GM19438 (cell line): ENCODE measurements at regions not wholly inside any gene's neighbourhood (a gene's known extent, or its start where the extent isn't known, plus 50 kb on each side); places are given as distances from the start of the nearest gene placed in this dataset.

Experiments used
- ATAC-seq: cut with Tn5 transposase; IDR thresholded peaks from one replicate; pipeline ENCODE4 v1.9.1; 2021; ENCODE audit warnings: low read depth; ENCODE audit not compliant: unreplicated experiment

DNA sequence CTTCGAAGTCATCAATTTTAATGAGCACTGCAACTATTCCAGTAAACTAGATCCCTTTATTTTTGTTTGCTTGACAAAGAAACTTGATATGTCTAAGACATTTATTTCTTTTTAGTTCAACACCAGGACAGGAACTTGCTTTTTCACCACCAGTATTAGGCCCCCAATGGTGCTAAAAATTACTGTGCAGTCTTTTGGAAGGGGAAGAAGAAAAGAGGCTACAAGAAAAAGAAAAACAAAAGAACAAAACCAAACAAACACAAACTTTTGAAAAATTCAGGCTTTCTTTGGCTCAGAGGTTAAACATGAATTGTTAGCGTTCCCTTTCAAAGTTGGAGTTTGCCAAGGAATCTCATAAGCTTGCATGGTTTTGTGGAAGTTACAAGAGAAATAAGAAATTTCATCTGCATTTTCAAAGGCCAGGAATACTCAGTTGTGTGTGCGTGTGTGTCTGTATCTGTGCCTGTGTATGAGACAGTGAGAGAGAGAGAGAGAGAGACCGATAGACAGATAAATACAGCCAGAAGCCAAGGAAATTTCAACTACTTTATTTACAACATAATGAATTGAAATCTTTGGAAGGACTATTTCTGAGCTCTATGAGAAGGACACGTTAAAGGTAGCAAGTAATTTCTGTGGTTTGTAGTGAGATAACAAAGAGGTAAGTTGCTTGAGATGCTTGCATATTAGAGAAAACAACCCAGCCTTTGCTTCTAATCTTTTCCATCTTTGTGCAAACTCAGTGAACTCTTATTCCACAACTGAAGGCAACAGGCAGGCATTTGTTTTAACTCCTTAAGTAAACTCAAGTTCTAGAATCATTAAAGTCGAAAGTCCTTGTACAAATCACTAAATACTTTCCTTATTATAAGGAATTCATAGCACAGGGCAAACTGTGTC is 171.0 kb upstream of the CITED2 start:
- no peak for ATAC-seq

GRCh38 chr6:139544701-139545057 is 170.2 kb upstream of the CITED2 start:
- ATAC-seq, result no peak

DNA sequence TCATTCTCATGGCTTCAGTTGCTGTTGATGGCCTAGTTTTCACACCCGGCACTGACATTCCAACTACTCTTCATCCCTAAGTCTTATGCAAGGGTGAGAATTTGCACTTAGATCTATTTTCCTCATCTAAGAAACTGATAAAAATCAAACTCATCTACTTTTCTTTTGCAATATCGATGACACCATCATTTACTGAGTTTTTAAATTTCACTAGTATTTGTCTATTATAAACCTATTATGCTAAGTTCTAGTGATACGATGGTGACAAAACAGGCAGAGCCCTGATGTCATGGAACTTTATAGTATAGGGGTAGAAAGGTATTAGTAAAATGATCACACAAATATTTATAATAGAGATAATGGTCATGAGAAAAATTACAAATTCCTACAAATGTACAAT is 167.9 kb upstream of the CITED2 start:
- ATAC-seq, result no peak

DNA sequence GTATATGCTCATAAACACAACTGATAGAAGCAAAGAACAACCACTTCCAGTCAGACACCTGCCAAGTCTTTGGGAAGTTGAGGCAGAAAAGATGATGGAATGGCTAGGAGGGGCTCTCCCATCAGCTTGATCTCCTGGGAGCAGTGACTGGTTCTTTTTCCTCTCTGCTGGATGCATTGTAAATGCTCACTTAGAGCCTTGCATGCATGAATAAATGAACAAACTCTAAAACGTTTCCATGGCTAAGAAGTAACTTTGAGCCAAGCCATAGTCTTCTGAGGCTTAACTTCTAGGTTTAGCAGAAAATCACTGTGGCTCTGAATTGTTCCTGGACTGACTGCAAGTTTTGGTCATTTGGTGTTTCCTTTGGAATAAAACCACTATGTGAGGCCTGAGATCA is 166.4 kb upstream of the CITED2 start:
- ATAC-seq, result no peak

- ATAC-seq, result peak; percentile 59
Measured at GRCh38 chr6:139540276-139540675, 165.8 kb upstream of the CITED2 start.

DNA sequence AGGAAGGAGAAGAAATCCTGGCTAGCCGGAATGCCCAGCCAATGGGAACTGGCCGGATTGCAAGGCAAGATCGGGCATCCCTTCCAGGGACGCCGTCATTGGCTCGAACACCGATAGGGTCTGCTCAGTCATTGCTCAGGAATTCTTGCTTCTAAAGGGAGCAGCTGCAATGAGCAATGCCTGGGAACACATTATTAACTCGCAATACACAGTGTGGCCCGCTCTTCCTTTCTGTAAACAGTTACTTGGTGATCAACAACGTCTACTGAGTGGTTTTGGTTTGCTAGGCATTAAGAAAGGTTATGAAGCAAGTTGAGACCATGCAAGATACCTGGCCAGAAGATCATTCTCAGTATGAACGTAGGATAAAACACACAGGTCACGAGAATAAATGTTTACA is 165.4 kb upstream of the CITED2 start:
- ATAC-seq, result peak; percentile 25

DNA sequence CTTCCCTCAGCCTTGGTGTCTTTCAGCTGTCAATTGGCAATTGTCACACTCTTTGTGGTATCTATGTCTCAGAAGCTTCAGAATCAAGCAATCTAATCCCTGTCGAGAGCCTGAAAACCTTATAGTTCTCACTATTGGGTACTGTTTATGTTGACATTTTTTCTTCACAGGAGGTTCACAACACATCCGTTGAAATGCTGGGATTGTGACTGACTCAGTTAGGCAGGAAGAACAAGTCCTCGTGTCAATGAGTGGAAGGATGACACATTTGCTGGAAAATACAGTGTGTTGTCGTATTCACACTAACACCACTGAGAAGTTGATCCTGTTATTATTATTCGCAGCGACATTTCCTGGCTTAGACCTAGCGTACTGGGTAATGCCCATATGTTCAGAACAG is 163.9 kb upstream of the CITED2 start:
- ATAC-seq, result no peak

GRCh38 chr6:139536751-139537617 is 162.5 kb upstream of the CITED2 start:
- ATAC-seq, result no peak

GRCh38 chr6:139534472-139535115 is 160.1 kb upstream of the CITED2 start:
- ATAC-seq, result no peak

DNA sequence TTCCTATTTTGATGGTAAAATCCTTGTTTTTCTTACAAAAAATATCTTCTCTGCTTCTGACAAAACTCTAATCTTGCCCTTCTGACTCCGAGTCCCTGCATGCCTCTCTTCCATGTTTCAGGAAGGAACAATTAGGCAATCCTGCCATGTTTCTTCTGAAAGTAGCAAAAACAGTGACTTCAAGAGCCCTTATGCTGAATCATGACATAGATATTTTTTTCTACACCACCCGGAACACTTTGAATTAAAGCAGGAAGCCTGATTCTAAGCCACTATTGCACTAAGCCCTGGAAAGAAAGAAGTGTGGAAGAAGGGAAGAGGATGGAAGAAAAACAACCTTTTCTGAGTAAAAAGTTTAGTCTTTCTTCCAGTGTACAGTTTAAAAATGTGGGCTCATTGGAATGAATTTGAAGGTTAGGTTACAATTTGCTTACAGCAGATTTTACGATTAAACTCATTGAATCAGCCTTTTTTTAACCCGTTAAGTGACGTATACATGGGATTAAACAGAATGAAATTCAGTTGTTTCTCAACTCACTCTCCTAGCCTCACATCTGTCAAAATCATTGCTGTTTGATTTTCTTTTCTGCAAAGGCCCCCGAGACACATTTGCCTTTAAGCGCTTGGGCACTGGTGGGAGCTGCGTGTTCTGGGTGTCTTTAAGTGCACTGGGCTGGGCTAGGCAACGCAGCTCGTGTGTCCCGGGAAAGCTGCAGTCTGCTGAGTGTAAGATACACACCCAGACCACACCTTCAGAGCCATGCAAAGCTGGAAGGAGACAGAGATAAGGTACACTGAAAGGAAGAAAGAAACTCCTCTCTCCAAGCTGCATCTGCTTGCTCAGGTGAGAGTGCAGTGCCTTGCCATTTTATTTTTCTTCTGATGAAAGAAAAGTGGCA is 159.4 kb upstream of the CITED2 start:
- no peak for ATAC-seq

- no peak for ATAC-seq
Measured at GRCh38 chr6:139533171-139533570, 158.7 kb upstream of the CITED2 start.

DNA sequence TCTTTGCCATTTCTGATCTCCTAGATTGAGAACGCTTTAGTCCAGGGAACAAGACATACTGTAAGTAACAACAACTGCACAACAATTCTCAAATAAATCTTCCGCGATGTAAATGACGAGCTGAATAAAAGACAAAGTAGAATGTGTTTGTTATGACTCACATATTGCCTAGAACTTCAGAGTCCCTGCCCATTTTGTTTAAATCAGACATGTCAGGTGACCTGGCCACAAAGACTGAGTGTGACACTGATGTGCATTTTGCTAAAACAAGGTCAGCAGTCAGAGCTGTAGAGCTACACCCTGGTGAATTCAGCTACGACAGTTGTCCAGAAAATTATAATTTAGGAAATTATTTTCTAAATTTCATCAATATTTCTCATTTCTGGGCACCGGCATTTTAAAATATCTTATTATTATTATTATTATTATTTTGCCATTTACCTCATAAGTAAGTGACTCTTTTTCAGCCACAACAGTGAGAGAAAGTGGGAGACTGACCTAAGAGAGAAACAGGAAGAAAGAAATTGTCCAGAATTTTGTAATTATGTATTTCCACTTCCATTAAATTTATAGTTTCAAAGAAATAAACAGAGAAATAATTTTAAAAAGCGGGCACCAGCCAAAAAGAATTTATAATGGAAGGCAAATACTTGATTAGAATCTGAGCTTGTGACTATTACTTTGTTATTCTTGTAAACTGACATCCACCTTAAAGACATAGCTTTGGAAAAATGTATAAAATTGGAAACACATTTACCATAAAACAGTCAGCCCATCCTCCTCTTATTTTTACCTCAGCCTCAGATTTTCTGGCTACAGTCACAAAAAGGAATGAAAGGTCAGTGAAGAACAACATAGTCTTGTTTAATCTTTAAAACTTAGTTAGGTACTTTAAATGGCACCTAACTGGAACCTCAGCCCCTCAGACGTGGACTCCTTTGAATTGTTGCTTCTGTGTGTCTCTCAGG is 157.0 kb upstream of the CITED2 start:
- peak; percentile 58 for ATAC-seq

GRCh38 chr6:139530561-139530960 is 156.1 kb upstream of the CITED2 start:
- no peak for ATAC-seq

- no peak for ATAC-seq
Measured at GRCh38 chr6:139529420-139529819, 155.0 kb upstream of the CITED2 start.

DNA sequence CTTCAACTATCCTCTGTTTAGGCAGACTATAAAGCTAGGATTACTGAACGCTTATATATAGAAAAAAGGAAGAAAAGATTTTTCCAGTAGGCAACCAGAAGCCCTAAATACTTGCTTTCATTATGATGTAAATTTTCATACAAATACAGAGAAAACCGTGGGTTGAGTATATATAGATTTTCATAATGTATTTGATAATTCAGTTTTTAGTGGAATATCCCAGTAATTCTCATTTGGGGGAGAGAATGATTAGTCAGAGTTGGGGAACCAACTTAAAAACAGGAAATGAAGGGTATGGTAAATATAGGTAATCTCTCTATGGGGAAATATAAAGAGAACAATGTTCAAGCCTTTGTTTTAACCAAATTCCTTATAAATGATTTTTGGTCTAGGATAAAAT is 154.0 kb upstream of the CITED2 start:
- ATAC-seq, result no peak

GRCh38 chr6:139525415-139525814 is 151.0 kb upstream of the CITED2 start:
- no peak for ATAC-seq

GRCh38 chr6:139523986-139524385 is 149.5 kb upstream of the CITED2 start:
- ATAC-seq, result no peak

GRCh38 chr6:139522511-139523220 is 148.2 kb upstream of the CITED2 start:
- no peak for ATAC-seq
